ENCODE measurements at regions not wholly inside any gene's neighbourhood (a gene's known extent, or its start where the extent isn't known, plus 50 kb on each side); places are given as distances from the start of the nearest gene placed in this dataset.
"Not testable (repeated sequence)": the region's sequence is repeated elsewhere in the genome, so short reads cannot be mapped to it uniquely, and the experiment has no call there.

- H3K27me3 ChIP-seq (ENCODE audit: insufficient read depth, low read length): no peaks in the 10 kb centered on the region
- no peak overlapping the region for H2AFZ ChIP-seq (ENCODE audit: low read depth, low read length)
- H3K4me3 ChIP-seq (ENCODE audit: low read length): no peak overlapping the region
- H3K9me3 ChIP-seq (ENCODE audit: low read length): no peaks in the 10 kb centered on the region
- peaks cover 20% of the 10 kb centered on the region for H3K4me1 ChIP-seq (ENCODE audit: insufficient read depth, low read length)
- H3K36me3 ChIP-seq (ENCODE audit: insufficient read depth, low read length): no peaks in the 10 kb centered on the region
Measured at GRCh38 chr7:51827631-51828030, 511.0 kb upstream of the COBL start.

GRCh38 chr7:51824050-51824449 is 507.4 kb upstream of the COBL start:
- Histone ChIP-seq H3K4me3 (ENCODE audit: low read length) (no peak overlapping the region), H3K4me1 (ENCODE audit: insufficient read depth, low read length) (peaks cover 20% of the 10 kb centered on the region), H3K9me3 (ENCODE audit: low read length) (no peaks in the 10 kb centered on the region)

DNA sequence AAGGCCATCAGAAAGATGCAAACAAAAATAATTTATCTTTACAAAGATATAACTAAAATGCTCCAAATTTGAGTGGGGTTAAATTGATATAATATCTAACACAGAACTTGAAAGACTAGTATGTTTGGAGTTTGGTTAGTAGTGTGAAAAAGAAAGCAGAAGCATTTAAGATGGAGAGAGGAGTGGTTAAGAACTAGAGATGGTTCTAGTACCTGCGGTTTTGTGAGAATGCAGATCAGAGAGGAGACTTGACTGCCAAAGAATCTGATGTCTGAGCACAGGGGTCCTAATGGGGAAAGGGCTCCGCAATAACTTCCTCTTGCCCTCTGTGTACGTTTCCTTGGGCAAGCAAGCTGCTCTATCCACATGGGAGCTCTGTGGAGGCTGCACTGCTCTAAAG is 506.8 kb upstream of the COBL start:
- no peaks in the 10 kb centered on the region for H3K36me3 ChIP-seq (ENCODE audit: insufficient read depth, low read length)
- H3K27me3 ChIP-seq (ENCODE audit: insufficient read depth, low read length): no peaks in the 10 kb centered on the region
- no peak overlapping the region for H3K4me3 ChIP-seq (ENCODE audit: low read length)
- peaks cover 20% of the 10 kb centered on the region for H3K4me1 ChIP-seq (ENCODE audit: insufficient read depth, low read length)
- no peaks in the 10 kb centered on the region for H3K9me3 ChIP-seq (ENCODE audit: low read length)
- H2AFZ ChIP-seq (ENCODE audit: low read depth, low read length): no peak overlapping the region

More at GRCh38 chr7:51824050-51824449, 507.4 kb upstream of the COBL start:
- no peak overlapping the region for H2AFZ ChIP-seq (ENCODE audit: low read depth, low read length)
- no peaks in the 10 kb centered on the region for H3K27me3 ChIP-seq (ENCODE audit: insufficient read depth, low read length)
- H3K36me3 ChIP-seq (ENCODE audit: insufficient read depth, low read length): no peaks in the 10 kb centered on the region

DNA sequence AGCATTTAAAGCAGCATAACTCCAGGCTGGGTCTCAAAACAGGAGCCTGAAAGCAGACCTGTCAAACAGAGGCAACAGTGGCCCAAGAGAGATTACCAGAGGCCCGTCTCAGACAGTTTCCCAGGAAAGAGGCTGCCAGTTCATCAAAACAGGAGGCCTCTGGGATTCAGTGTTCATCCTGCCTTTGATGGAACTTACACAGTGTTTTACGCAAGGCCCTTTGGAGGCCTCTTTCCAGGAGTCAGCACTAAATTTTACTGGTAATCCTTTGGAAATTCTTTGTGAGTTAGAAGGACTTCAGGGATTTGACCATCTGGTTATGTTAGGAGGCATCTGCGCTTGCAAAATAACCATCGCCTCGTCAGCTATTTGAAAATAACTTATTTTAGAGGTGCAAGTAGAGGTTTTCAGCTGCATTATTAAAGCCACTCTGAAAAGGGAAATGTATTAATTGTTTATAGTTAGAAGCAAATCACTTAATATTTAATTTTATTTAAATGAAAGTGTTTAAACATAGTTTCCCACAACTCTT is 501.2 kb upstream of the COBL start:
- H3K36me3 ChIP-seq (ENCODE audit: insufficient read depth, low read length): no peaks in the 10 kb centered on the region
- H2AFZ ChIP-seq (ENCODE audit: low read depth, low read length): no peak overlapping the region
- no peaks in the 10 kb centered on the region for H3K4me1 ChIP-seq (ENCODE audit: insufficient read depth, low read length)
- H3K4me3 ChIP-seq (ENCODE audit: low read length): no peak overlapping the region
- H3K27me3 ChIP-seq (ENCODE audit: insufficient read depth, low read length): no peaks in the 10 kb centered on the region
- H3K9me3 ChIP-seq (ENCODE audit: low read length): no peaks in the 10 kb centered on the region

DNA sequence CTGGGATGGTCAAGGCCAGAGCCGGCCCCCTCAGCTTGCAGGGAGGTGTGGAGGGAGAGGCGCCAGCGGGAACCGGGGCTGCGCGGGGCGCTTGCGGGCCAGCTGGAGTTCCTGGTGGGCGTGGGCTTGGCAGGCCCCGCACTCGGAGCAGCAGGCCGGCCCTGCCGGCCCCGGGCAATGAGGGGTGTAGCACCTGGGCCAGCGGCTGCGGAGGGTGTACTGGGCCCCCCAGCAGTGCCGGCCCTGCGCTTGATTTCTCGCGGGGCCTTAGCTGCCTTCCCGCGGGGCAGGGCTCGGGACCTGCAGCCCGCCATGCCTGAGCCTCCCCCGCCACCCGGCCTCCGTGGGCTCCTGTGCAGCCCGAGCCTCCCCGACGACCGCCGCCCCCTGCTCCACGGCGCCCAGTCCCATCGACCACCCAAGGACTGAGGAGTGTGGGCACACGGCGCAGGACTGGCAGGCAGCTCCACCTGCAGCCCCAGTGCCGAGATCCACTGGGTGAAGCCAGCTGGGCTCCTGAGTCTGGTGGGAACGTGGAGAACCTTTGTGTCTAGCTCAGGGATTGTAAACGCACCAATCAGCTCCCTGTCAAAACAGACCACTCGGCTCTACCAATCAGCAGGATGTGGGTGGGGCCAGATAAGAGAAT is 489.3 kb upstream of the COBL start:
- H3K4me3 ChIP-seq (ENCODE audit: low read length); H3K27me3 ChIP-seq (ENCODE audit: insufficient read depth, low read length); H3K4me1 ChIP-seq (ENCODE audit: insufficient read depth, low read length); H3K9me3 ChIP-seq (ENCODE audit: low read length); H2AFZ ChIP-seq (ENCODE audit: low read depth, low read length); H3K36me3 ChIP-seq (ENCODE audit: insufficient read depth, low read length): not testable (repeated sequence)

- Histone ChIP-seq H3K4me3 (ENCODE audit: low read length) (no peak overlapping the region), H3K27me3 (ENCODE audit: insufficient read depth, low read length) (no peaks in the 10 kb centered on the region), H2AFZ (ENCODE audit: low read depth, low read length) (no peak overlapping the region)
Measured at GRCh38 chr7:51802718-51803117, 486.1 kb upstream of the COBL start.

DNA sequence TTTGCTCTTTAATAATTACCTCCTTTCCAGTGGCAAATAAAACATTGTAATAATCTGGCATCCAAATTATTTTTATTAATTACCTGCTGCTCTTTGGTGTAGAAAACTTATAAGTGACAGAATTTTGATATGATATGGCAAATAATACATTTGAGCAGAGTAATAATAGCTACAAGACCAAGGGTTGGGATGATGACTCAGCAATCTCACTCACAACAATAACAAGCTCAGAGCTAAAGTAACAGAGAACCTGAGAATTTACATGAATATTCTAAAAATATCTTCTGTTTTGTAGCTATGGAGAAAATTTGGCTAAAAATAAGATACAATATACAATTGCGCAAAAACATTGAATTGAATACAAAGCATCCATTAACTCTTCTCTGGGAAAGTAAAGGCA is 480.8 kb upstream of the COBL start:
- no peaks in the 10 kb centered on the region for H3K36me3 ChIP-seq (ENCODE audit: insufficient read depth, low read length)
- H3K4me3 ChIP-seq (ENCODE audit: low read length): no peak overlapping the region
- no peaks in the 10 kb centered on the region for H3K9me3 ChIP-seq (ENCODE audit: low read length)
- H3K27me3 ChIP-seq (ENCODE audit: insufficient read depth, low read length): no peaks in the 10 kb centered on the region
- no peak overlapping the region for H2AFZ ChIP-seq (ENCODE audit: low read depth, low read length)
- no peaks in the 10 kb centered on the region for H3K4me1 ChIP-seq (ENCODE audit: insufficient read depth, low read length)

More at GRCh38 chr7:51802718-51803117, 486.1 kb upstream of the COBL start:
- Histone ChIP-seq H3K36me3 (ENCODE audit: insufficient read depth, low read length) (no peaks in the 10 kb centered on the region), H3K4me1 (ENCODE audit: insufficient read depth, low read length) (no peaks in the 10 kb centered on the region), H3K9me3 (ENCODE audit: low read length) (no peaks in the 10 kb centered on the region)

DNA sequence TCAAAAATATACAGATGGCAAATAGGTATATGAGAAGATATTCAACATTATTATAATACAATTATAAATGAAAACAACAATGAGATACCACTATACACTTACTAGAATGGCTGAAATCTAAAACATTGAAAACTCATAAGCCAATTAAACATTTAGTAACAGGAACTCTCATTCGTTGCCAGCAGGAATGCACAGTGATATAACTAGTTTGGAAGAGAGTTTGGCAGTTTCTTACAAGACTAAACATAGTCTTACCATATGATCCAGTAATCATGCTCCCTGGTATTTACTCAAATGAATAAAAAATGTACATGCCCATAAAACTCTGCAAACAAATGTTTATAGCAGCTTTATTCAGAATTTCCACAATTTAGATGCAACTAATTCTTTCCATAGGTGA is 476.2 kb upstream of the COBL start:
- Histone ChIP-seq H3K4me3 (ENCODE audit: low read length) (no peak overlapping the region), H3K36me3 (ENCODE audit: insufficient read depth, low read length) (no peaks in the 10 kb centered on the region), H3K9me3 (ENCODE audit: low read length) (no peaks in the 10 kb centered on the region), H3K27me3 (ENCODE audit: insufficient read depth, low read length) (no peaks in the 10 kb centered on the region), H3K4me1 (ENCODE audit: insufficient read depth, low read length) (no peaks in the 10 kb centered on the region), H2AFZ (ENCODE audit: low read depth, low read length) (no peak overlapping the region)

GRCh38 chr7:51789489-51789888 is 472.9 kb upstream of the COBL start:
- no peaks in the 10 kb centered on the region for H3K27me3 ChIP-seq (ENCODE audit: insufficient read depth, low read length)
- no peak overlapping the region for H3K4me3 ChIP-seq (ENCODE audit: low read length)
- H3K4me1 ChIP-seq (ENCODE audit: insufficient read depth, low read length): no peaks in the 10 kb centered on the region
- no peaks in the 10 kb centered on the region for H3K36me3 ChIP-seq (ENCODE audit: insufficient read depth, low read length)
- H2AFZ ChIP-seq (ENCODE audit: low read depth, low read length): no peak overlapping the region
- no peaks in the 10 kb centered on the region for H3K9me3 ChIP-seq (ENCODE audit: low read length)

- Histone ChIP-seq H3K4me3 (ENCODE audit: low read length) (no peak overlapping the region), H3K36me3 (ENCODE audit: insufficient read depth, low read length) (no peaks in the 10 kb centered on the region), H2AFZ (ENCODE audit: low read depth, low read length) (no peak overlapping the region), H3K9me3 (ENCODE audit: low read length) (no peaks in the 10 kb centered on the region), H3K4me1 (ENCODE audit: insufficient read depth, low read length) (no peaks in the 10 kb centered on the region), H3K27me3 (ENCODE audit: insufficient read depth, low read length) (no peaks in the 10 kb centered on the region)
Measured at GRCh38 chr7:51786284-51786683, 469.7 kb upstream of the COBL start.

DNA sequence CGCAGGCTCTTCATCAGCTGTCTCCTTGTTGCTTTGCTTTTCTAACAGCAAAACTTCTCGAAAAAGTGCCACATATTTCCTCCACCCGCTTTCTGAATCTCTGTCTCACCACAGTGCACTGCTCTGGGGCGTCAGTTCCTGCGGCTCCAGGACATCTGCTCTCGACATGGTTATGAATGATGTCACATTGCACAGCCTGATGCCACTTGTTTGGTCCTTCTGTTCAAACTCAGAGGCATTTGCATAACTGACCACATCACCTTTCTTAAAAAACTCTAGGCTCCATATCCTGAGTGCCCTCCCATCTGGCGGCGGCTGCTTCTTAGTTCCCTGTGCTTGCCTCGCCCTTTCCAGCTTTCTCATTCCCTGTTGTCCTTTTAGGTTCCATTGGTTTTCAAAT is 469.3 kb upstream of the COBL start:
- Histone ChIP-seq H3K4me1 (ENCODE audit: insufficient read depth, low read length) (no peaks in the 10 kb centered on the region), H2AFZ (ENCODE audit: low read depth, low read length) (no peak overlapping the region), H3K9me3 (ENCODE audit: low read length) (no peaks in the 10 kb centered on the region), H3K27me3 (ENCODE audit: insufficient read depth, low read length) (no peaks in the 10 kb centered on the region), H3K36me3 (ENCODE audit: insufficient read depth, low read length) (no peaks in the 10 kb centered on the region), H3K4me3 (ENCODE audit: low read length) (no peak overlapping the region)

DNA sequence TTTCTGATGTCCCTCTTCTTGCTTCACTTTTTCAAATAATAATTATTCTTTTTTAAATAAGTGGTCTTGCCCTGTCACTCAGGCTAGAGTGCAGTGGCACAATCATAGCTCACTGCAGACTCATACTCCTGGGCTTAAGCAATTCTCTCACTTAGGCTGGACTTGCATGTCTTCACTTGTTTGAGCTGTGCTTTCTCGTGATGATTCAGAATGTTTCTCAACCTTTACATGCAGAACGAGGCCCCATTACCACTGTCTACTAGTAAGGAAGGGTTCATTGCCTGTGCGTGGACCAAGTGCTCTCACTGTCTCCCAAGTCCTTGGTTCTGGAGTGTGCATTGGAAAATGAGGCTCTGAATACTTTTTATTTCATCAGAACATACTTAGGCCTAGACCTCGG is 468.6 kb upstream of the COBL start:
- H3K36me3 ChIP-seq (ENCODE audit: insufficient read depth, low read length): no peaks in the 10 kb centered on the region
- peaks cover 2% of the 10 kb centered on the region for H3K9me3 ChIP-seq (ENCODE audit: low read length)
- H3K4me3 ChIP-seq (ENCODE audit: low read length): no peak overlapping the region
- H3K4me1 ChIP-seq (ENCODE audit: insufficient read depth, low read length): no peaks in the 10 kb centered on the region
- no peaks in the 10 kb centered on the region for H3K27me3 ChIP-seq (ENCODE audit: insufficient read depth, low read length)
- H2AFZ ChIP-seq (ENCODE audit: low read depth, low read length): no peak overlapping the region

- Histone ChIP-seq H3K36me3 (ENCODE audit: insufficient read depth, low read length) (no peaks in the 10 kb centered on the region), H3K4me3 (ENCODE audit: low read length) (no peak overlapping the region), H2AFZ (ENCODE audit: low read depth, low read length) (no peak overlapping the region), H3K27me3 (ENCODE audit: insufficient read depth, low read length) (no peaks in the 10 kb centered on the region), H3K9me3 (ENCODE audit: low read length) (peaks cover 2% of the 10 kb centered on the region), H3K4me1 (ENCODE audit: insufficient read depth, low read length) (peaks cover 9% of the 10 kb centered on the region)
Measured at GRCh38 chr7:51783241-51783640, 466.6 kb upstream of the COBL start.

- peaks cover 30% of the 10 kb centered on the region for H3K4me1 ChIP-seq (ENCODE audit: insufficient read depth, low read length)
- H3K9me3 ChIP-seq (ENCODE audit: low read length): peaks cover 2% of the 10 kb centered on the region
- H2AFZ ChIP-seq (ENCODE audit: low read depth, low read length): no peak overlapping the region
- no peaks in the 10 kb centered on the region for H3K36me3 ChIP-seq (ENCODE audit: insufficient read depth, low read length)
- H3K4me3 ChIP-seq (ENCODE audit: low read length): no peak overlapping the region
- no peaks in the 10 kb centered on the region for H3K27me3 ChIP-seq (ENCODE audit: insufficient read depth, low read length)
Measured at GRCh38 chr7:51778121-51778520, 461.5 kb upstream of the COBL start.
